HEK293T (cell line): ENCODE measurements at regions not wholly inside any gene's neighbourhood (a gene's known extent, or its start where the extent isn't known, plus 50 kb on each side); places are given as distances from the start of the nearest gene placed in this dataset.

Source experiments
- BHLHE40 ChIP-seq: fragments of 450-650 bp; IDR thresholded peaks from 2 replicates; pipeline ENCODE4 v1.6.1; 2016; ENCODE audit warnings: mild to moderate bottlenecking, moderate library complexity, borderline replicate concordance
- FOXM1 ChIP-seq: fragments of 450-650 bp; IDR thresholded peaks from 2 replicates; pipeline ENCODE4 v1.6.1; 2017; ENCODE audit warnings: mild to moderate bottlenecking, borderline replicate concordance
- L3MBTL2 ChIP-seq: fragments of 450-650 bp; conservative IDR thresholded peaks from 2 replicates; pipeline ENCODE4 v1.6.1; 2016; ENCODE audit warnings: mild to moderate bottlenecking
- SP1 ChIP-seq: fragments of 450-650 bp; IDR thresholded peaks from 2 replicates; pipeline ENCODE4 v1.6.1; 2017
- ZNF384 ChIP-seq: fragments of 450-650 bp; IDR thresholded peaks from 2 replicates; pipeline ENCODE4 v1.6.1; 2016
- TF ChIP-seq, protein P1 (sequence below): fragments of 450-650 bp; IDR thresholded peaks from 2 replicates; pipeline ENCODE4 v1.6.1; 2016

DNA sequence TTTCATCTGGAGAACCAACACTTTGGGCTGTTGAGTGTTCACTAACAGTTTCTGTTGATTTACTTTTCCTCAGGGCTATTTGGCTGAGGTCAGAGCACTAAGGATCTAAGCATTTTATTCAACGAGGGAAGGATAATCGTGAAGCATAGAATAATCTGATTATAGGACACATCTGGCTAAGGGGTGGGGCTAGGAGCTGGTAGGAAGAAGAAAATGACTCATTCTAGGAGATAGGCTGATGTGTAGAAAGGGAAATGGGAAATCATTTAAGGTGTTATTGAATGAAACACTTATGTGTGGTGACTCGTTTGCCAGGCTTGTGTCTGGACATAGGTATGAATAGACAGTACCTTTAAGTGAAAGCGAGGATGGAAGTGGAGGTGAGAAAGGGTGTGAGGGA is 167.2 kb downstream of the ETNK1 start:
- TF ChIP-seq, protein P1, sequence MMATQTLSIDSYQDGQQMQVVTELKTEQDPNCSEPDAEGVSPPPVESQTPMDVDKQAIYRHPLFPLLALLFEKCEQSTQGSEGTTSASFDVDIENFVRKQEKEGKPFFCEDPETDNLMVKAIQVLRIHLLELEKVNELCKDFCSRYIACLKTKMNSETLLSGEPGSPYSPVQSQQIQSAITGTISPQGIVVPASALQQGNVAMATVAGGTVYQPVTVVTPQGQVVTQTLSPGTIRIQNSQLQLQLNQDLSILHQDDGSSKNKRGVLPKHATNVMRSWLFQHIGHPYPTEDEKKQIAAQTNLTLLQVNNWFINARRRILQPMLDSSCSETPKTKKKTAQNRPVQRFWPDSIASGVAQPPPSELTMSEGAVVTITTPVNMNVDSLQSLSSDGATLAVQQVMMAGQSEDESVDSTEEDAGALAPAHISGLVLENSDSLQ: no peak
- TF ChIP-seq BHLHE40 (no peak), FOXM1 (no peak), SP1 (no peak), ZNF384 (no peak), L3MBTL2 (no peak)
